ENCODE measurements at regions not wholly inside any gene's neighbourhood (a gene's known extent, or its start where the extent isn't known, plus 50 kb on each side); places are given as distances from the start of the nearest gene placed in this dataset.

DNA sequence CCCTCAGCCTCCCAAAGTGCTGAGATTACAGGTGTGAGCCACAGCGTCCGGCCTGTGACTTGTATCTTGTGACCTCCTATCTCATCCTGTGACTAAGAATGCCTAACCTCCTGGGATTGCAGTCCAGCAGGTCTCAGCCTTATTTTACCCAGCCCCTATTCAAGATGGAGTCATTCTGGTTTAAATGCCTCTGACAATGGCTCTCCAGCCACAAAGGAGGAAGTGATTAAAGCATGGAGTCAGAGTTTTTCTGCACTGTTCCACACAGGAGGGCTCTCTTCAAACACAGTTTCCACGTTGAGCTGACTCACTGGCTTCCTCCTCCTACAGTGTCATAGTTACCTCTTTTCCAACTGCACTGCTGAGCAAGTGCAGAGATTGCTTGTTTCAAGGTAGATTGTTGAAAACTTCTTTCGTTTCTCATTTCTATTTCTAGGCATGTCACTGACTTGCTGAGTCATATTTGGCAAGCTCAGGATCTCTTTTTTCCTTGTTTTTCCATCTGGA, 383.8 kb downstream of the PCNX1 start:
- DNase-seq = no peak

GRCh38 chr14:71296184-71296583, 388.9 kb downstream of the PCNX1 start:
- no peak for DNase-seq

GRCh38 chr14:71300566-71301330, 393.5 kb downstream of the PCNX1 start:
- DNase-seq = no peak

DNA sequence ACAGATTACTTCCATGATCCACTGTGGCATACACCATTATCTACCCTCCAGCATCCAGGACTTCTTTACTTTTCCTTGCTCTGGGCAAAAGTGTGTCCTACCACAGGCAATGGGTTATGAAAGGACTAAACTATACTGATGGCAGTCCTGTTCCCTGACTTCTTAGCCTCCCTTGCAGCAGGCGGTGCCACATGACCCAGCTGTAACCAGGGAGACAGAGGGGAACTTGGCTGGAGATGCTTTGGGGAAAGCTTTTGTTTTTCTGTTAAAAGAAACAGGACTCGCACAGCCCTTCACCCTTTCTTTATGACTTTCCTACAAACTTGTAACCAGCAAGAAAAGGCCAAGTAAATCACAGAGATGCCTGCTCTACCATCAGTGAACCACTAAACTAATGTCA, 394.4 kb downstream of the PCNX1 start:
- DNase-seq = no peak

- no peak for DNase-seq
Measured at GRCh38 chr14:71304690-71305089, 397.4 kb downstream of the PCNX1 start.

- peak; percentile 39 for DNase-seq
Measured at GRCh38 chr14:71308671-71309070, 401.4 kb downstream of the PCNX1 start.

GRCh38 chr14:71309756-71310155, 402.5 kb downstream of the PCNX1 start:
- DNase-seq = no peak

DNA sequence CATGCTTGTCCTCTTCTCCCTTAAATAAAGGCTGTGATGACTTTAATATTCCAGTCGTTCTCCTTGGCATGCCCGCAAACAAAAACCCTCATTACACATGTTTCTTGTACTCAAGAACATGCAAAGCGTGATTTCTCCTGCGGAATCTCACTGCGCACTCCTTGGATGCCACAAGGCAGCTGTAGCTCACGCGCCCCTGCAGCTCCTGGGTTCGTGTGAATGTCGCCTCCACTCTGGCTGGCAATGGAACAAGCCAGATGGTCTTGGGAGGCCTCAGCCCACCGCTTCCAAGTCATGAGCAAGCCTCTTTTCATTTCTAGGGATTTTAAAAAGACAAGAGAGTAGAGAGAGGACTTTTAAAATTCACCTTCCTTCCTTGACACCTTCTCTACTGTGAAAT, 403.8 kb downstream of the PCNX1 start:
- peak; percentile 6 for DNase-seq

DNA sequence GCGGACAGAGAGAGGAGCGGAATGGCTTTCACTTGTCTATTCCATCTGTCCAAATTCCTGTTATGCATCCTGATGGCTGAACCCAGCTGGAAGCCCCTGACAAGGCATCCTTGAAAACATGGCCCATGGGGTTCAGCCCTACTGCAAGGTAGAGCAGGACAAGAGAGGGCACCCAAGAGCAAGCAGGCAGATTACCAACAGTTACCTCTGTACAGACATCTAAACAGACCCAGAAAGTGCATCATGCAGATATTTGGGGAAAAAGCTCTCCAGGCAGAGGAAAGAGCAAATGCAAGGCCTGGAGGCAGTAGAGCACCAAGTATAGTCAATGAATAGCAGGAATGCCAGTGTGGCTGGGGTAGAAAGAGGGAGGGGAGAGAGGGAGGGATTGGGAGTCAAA, 407.5 kb downstream of the PCNX1 start:
- no peak for DNase-seq

DNA sequence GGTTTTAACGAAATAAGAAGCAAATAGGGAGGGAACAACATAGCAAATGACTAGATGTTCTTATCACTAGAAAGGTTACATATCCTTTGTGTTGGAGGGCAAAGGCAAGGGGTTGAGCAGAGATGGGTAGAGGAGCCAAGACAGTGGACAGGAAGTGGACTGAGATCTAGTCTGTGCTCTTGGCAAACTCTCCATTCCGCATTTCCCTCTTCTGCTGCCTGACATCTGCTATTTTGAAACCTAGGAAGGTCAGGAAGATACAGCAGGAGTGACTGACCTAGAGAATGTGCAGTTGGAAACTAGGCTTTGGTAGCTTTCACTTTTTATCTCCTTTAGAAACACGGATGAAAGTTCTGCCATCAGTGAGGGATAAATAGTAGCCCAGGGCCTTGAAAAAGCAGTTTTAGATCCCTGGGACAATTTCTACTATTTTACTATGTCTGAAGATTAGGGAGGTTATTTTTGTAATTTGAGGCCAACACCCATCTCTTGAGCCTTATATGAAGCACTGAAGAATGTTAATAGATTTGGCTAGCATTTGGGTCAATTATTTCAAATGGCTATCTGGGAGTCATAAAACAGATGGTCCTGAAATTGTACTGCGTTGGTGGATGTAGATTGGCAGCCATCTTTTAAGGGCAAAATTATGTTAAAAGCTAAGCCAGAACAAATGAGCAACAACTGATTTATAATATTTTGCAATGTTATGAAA, 410.3 kb downstream of the PCNX1 start:
- DNase-seq = no peak

- DNase-seq = no peak
Measured at GRCh38 chr14:71318097-71318459, 410.8 kb downstream of the PCNX1 start.

GRCh38 chr14:71319666-71320065, 412.4 kb downstream of the PCNX1 start:
- DNase-seq = peak; percentile 51

DNA sequence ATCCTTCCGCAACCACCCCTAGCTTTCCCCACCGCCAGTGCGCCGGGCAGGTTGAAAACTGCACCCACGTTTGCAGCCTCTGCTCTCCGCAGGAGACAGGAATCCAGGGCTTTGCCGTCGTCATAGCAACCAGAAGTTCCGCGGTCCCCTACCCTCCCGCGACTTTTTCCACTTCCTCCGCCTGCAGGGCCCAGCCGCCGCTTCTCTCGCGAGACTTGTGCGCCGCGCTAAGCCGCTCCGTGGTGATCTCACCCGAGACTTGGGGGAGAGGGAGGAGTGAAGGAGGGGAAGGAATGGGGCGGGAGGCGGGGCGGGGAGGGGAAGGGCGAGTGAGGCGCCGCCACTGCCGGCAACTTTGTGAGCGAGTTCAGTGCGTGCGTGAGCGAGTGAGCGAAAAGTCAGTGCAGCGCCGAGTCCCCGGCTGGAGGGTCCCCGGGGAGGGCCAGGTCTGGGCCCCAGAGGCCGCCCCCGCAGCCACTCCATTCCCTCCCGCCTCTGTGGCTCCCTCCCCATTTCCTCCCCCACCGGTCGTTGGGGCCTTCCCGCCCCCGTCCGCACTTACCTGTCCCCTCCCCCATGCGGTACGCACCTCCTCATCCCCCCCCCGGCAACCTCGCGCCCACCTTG, 413.0 kb downstream of the PCNX1 start, which contains the start of gene SIPA1L1:
Gene SIPA1L1, plus strand, starts transcription at position 370 of the 627 bp plus-strand sequence.
- peak; percentile 97 for DNase-seq

- peak; percentile 64 for DNase-seq
Measured at GRCh38 chr14:71320734-71321573, 413.7 kb downstream of the PCNX1 start.

- peak; percentile 58 for DNase-seq
Measured at GRCh38 chr14:71321574-71322315, 414.5 kb downstream of the PCNX1 start.

DNA sequence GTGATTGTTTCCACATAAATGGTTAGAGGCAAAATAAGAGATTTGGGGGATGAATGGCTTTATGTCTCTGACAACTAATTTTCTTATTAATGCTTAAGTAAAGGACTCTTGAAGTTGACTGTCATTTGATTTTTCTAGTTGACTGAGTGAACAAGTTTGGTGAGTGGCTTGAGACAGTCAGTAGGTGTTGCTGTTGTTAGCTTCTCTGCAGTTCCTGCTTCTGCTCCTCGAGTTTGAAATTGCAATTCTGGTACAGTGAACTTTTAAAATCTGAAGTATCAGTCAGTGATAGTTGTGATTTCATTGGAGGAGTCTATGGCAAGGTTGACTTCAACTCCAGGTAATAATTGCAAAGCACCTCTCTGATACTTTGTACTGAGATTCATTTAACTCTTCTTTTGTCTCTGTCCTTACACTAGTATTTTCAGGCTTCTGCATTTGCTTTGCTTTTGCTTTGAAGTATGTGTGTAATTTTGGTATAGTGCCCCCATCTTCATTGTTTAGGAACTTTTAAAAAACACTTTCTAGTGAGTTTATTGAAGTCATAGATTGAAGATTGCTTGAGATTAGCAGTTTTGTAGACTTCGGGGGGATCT, 415.5 kb downstream of the PCNX1 start:
- peak; percentile 8 for DNase-seq

GRCh38 chr14:71324767-71325272, 417.6 kb downstream of the PCNX1 start:
- DNase-seq = no peak

- no peak for DNase-seq
Measured at GRCh38 chr14:71327691-71328090, 420.4 kb downstream of the PCNX1 start.

DNA sequence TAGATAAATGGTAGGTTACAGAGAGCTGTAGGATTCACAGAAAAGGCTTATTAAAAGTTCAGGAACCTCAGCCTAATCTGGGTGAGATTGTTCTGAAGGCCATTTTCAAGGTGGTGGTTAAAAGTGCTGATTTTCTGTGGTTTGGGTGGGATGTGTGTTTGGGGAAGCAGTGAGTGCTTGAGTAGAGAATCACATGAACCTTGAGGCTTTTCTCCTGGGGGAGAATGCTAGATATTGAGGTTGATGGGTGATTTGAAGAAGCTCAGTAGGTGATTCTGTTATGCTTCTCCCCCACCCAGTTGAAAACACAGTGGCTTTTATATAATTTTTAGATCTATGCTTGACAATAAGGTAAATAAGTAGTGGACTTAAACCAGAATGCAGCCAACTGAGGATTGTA, 420.9 kb downstream of the PCNX1 start:
- DNase-seq = no peak

- no peak for DNase-seq
Measured at GRCh38 chr14:71328954-71329353, 421.7 kb downstream of the PCNX1 start.

DNA sequence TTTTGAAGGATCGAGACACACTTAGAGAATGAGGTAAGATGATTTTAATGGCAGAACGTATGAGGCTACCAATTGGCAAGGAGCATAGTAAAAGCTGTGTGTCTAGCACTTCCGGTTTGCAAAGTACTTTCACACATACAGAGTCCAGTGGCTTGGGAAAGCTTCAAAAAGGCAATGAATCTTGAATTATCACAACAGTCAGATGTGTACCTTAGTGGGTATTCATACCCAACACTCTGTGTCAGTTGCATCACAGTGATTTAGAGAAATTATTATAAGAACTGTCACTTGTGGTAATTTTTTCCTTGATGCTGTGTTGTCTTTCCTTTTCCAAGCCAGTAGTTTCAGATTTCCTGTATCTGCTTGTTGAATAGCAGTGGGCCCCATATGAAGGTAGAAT, 424.1 kb downstream of the PCNX1 start:
- no peak for DNase-seq

All from NCI-H82 (cell line).